Astrocyte (in vitro differentiated cells and primary cell): ENCODE measurements at regions not wholly inside any gene's neighbourhood (a gene's known extent, or its start where the extent isn't known, plus 50 kb on each side); places are given as distances from the start of the nearest gene placed in this dataset.

ENCODE experiments used
- DNase-seq: peaks from one replicate; pipeline ENCODE4 v3.0.0-alpha.2; 2010; ENCODE audit warnings: low read depth
- FAIRE-seq: peaks from 2 replicates; lab custom pipeline; 2011; peaks lifted over from hg19 to GRCh38; lab: Jason Lieb, UNC
- H2AFZ ChIP-seq: 2 replicates; pipeline ENCODE4 v1.6.0; 2012; ENCODE audit warnings: low read depth, low read length, inconsistent platforms
- H3K27ac ChIP-seq: 2 replicates; pipeline ENCODE4 v1.5.1; 2011; ENCODE audit warnings: low read depth, low read length, inconsistent platforms
- H3K27me3 ChIP-seq: 2 replicates; pipeline ENCODE4 v1.6.0; 2011; ENCODE audit warnings: low read length, inconsistent platforms; ENCODE audit not compliant: insufficient read depth
- H3K36me3 ChIP-seq: 2 replicates; pipeline ENCODE4 v1.5.1; 2011; ENCODE audit warnings: low read length, inconsistent platforms; ENCODE audit not compliant: insufficient read depth
- H3K4me1 ChIP-seq: 2 replicates; pipeline ENCODE4 v1.5.1; 2011; ENCODE audit warnings: low read length, inconsistent platforms; ENCODE audit not compliant: insufficient read depth
- H3K4me2 ChIP-seq: 2 replicates; pipeline ENCODE4 v1.6.0; 2012; ENCODE audit warnings: low read length, inconsistent platforms
- H3K4me3 ChIP-seq: 2 replicates; pipeline ENCODE4 v1.5.1; 2011; ENCODE audit warnings: low read depth, mild to moderate bottlenecking, low read length, inconsistent platforms; ENCODE audit not compliant: insufficient read depth
- H3K79me2 ChIP-seq: 2 replicates; pipeline ENCODE4 v1.6.0; 2012; ENCODE audit warnings: mild to moderate bottlenecking, low read length, inconsistent platforms; ENCODE audit not compliant: insufficient read depth
- H3K9ac ChIP-seq: 2 replicates; pipeline ENCODE4 v1.6.0; 2012; ENCODE audit warnings: mild to moderate bottlenecking, low read length, inconsistent platforms
- H3K9me3 ChIP-seq: 2 replicates; pipeline ENCODE4 v1.5.1; 2012; ENCODE audit warnings: low read depth, mild to moderate bottlenecking, low read length, inconsistent platforms; ENCODE audit not compliant: insufficient read depth
- H4K20me1 ChIP-seq: 2 replicates; pipeline ENCODE4 v1.6.0; 2012; ENCODE audit warnings: low read length, inconsistent platforms; ENCODE audit not compliant: insufficient read depth
- H3K27ac Mint-ChIP-seq: one replicate; pipeline ENCODE4 v1.8.0; 2021; ENCODE audit warnings: mild to moderate bottlenecking, mixed read lengths; ENCODE audit not compliant: unreplicated experiment
- H3K27me3 Mint-ChIP-seq: one replicate; pipeline ENCODE4 v1.8.0; 2021; ENCODE audit warnings: low read depth, mixed read lengths; ENCODE audit not compliant: unreplicated experiment
- H3K36me3 Mint-ChIP-seq: one replicate; pipeline ENCODE4 v1.8.0; 2021; ENCODE audit warnings: low read depth, mixed read lengths; ENCODE audit not compliant: unreplicated experiment
- H3K4me1 Mint-ChIP-seq: one replicate; pipeline ENCODE4 v1.8.0; 2021; ENCODE audit warnings: low read depth, mixed read lengths; ENCODE audit not compliant: unreplicated experiment
- H3K4me3 Mint-ChIP-seq: one replicate; pipeline ENCODE4 v1.8.0; 2021; ENCODE audit warnings: mild to moderate bottlenecking, moderate library complexity, mixed read lengths; ENCODE audit not compliant: unreplicated experiment
- H3K9me3 Mint-ChIP-seq: one replicate; pipeline ENCODE4 v1.8.0; 2021; ENCODE audit warnings: mild to moderate bottlenecking, mixed read lengths; ENCODE audit not compliant: unreplicated experiment
- CTCF ChIP-seq: IDR thresholded peaks from 2 replicates; pipeline ENCODE4 v1.5.1; 2011; ENCODE audit warnings: low read depth, mild to moderate bottlenecking, inconsistent platforms, low read length, moderate library complexity; ENCODE audit not compliant: insufficient read depth
- EZH2 ChIP-seq: IDR thresholded peaks from 2 replicates; pipeline ENCODE4 v1.6.1; 2012; ENCODE audit warnings: mild to moderate bottlenecking, low read length, inconsistent platforms; ENCODE audit not compliant: insufficient read depth

GRCh38 chr2:39875914-39876267 lies 96.8 kb upstream of the THUMPD2 start:
- Mint-ChIP-seq H3K36me3 (peaks cover 2% of the 10 kb centered on the region), H3K27me3 (no peaks in the 10 kb centered on the region), H3K9me3 (peaks cover 4% of the 10 kb centered on the region), H3K4me1 (peaks cover 20% of the 10 kb centered on the region), H3K4me3 (no peak overlapping the region), H3K27ac (no peak overlapping the region)
- H3K4me1 ChIP-seq: peaks cover 18% of the 10 kb centered on the region
- no peak for TF ChIP-seq CTCF
- TF ChIP-seq EZH2: no peak
- H3K27me3 ChIP-seq: no peaks in the 10 kb centered on the region
- no peaks in the 10 kb centered on the region for H3K79me2 ChIP-seq
- H3K27ac ChIP-seq: peak overlapping the region; percentile 46
- H3K36me3 ChIP-seq: no peaks in the 10 kb centered on the region
- no peak overlapping the region for H3K4me2 ChIP-seq
- H3K9ac ChIP-seq: peak overlapping the region; percentile 4
- no peak overlapping the region for H2AFZ ChIP-seq
- H4K20me1 ChIP-seq: no peaks in the 10 kb centered on the region
- FAIRE-seq: no peak
- no peak overlapping the region for H3K4me3 ChIP-seq
- no peaks in the 10 kb centered on the region for H3K9me3 ChIP-seq
- DNase-seq: no peak

GRCh38 chr2:39875182-39875913 lies 96.3 kb upstream of the THUMPD2 start:
- Mint-ChIP-seq H3K36me3 (peaks cover 2% of the 10 kb centered on the region), H3K4me1 (peaks cover 26% of the 10 kb centered on the region), H3K27me3 (no peaks in the 10 kb centered on the region), H3K27ac (no peak overlapping the region), H3K4me3 (no peak overlapping the region), H3K9me3 (peaks cover 4% of the 10 kb centered on the region)
- H3K4me3 ChIP-seq: no peak overlapping the region
- no peaks in the 10 kb centered on the region for H3K36me3 ChIP-seq
- H3K4me2 ChIP-seq: no peak overlapping the region
- no peaks in the 10 kb centered on the region for H3K9me3 ChIP-seq
- H3K79me2 ChIP-seq: no peaks in the 10 kb centered on the region
- peak overlapping the region; percentile 46 for H3K27ac ChIP-seq
- H2AFZ ChIP-seq: no peak overlapping the region
- no peaks in the 10 kb centered on the region for H4K20me1 ChIP-seq
- FAIRE-seq (peak; percentile 87), DNase-seq (peak; percentile 94)
- no peaks in the 10 kb centered on the region for H3K27me3 ChIP-seq
- peak overlapping the region; percentile 4 for H3K9ac ChIP-seq
- TF ChIP-seq CTCF (no peak), EZH2 (no peak)
- H3K4me1 ChIP-seq: peaks cover 23% of the 10 kb centered on the region

GRCh38 chr2:39874236-39874635 lies 95.2 kb upstream of the THUMPD2 start:
- H3K9ac ChIP-seq: no peak overlapping the region
- H3K4me1 ChIP-seq: peaks cover 26% of the 10 kb centered on the region
- DNase-seq (no peak), FAIRE-seq (no peak)
- peaks cover 4% of the 10 kb centered on the region for H3K9me3 Mint-ChIP-seq
- no peaks in the 10 kb centered on the region for H3K79me2 ChIP-seq
- no peak overlapping the region for H2AFZ ChIP-seq
- H3K36me3 ChIP-seq: no peaks in the 10 kb centered on the region
- H3K27ac ChIP-seq: no peak overlapping the region
- no peaks in the 10 kb centered on the region for H3K27me3 Mint-ChIP-seq
- no peaks in the 10 kb centered on the region for H4K20me1 ChIP-seq
- no peak overlapping the region for H3K4me3 ChIP-seq
- no peak overlapping the region for H3K4me3 Mint-ChIP-seq
- H3K9me3 ChIP-seq: no peaks in the 10 kb centered on the region
- TF ChIP-seq EZH2 (no peak), CTCF (no peak)
- peaks cover 28% of the 10 kb centered on the region for H3K4me1 Mint-ChIP-seq
- H3K4me2 ChIP-seq: no peak overlapping the region
- H3K27me3 ChIP-seq: no peaks in the 10 kb centered on the region
- no peak overlapping the region for H3K27ac Mint-ChIP-seq
- H3K36me3 Mint-ChIP-seq: peaks cover 2% of the 10 kb centered on the region
